PC-9 (cell line): ENCODE measurements at regions not wholly inside any gene's neighbourhood (a gene's known extent, or its start where the extent isn't known, plus 50 kb on each side); places are given as distances from the start of the nearest gene placed in this dataset.

Source experiments
- BruUV-seq: library from RNA; stranded (reverse); fragments of 400-500 nt; replicated peaks from 2 replicates; lab custom pipeline; 2021; lab: Mats Ljungman, UMichigan
- CTCF ChIA-PET: fragments of 300-600 bp; sonication (Branson Sonifier 250); formaldehyde crosslinking; loops from one replicate; lab custom pipeline; 2022; ENCODE audit warnings: antibody characterized with exemption; lab: Charles Lee
- POLR2A ChIA-PET: fragments of 300-600 bp; sonication (Branson Sonifier 250); formaldehyde crosslinking; loops from one replicate; lab custom pipeline; 2022; ENCODE audit warnings: antibody characterized with exemption; ENCODE audit not compliant: unreplicated experiment; lab: Charles Lee
- DNase-seq, 2 experiments: peaks; one replicate each; pipeline versions ENCODE4 v3.0.0 to v3.0.0-alpha.2; 2015 to 2022; ENCODE audit warnings: mixed read lengths in 1 of 2
- H2AFZ ChIP-seq: fragments of 200-600 bp; sonication (generic); 2 replicates; pipeline ENCODE4 v1.8.1; 2017; ENCODE audit warnings: antibody characterized with exemption
- H3F3A ChIP-seq: fragments of 200-600 bp; sonication (generic); 2 replicates; pipeline ENCODE4 v1.8.1; 2017; ENCODE audit warnings: antibody characterized with exemption, mild to moderate bottlenecking, low read depth; ENCODE audit not compliant: insufficient read depth
- H3K27ac ChIP-seq: fragments of 200-600 bp; sonication (generic); 2 replicates; pipeline ENCODE4 v1.6.1; 2016; ENCODE audit warnings: mixed run types
- H3K27me3 ChIP-seq: fragments of 200-600 bp; sonication (generic); 2 replicates; pipeline ENCODE4 v1.6.1; 2016; ENCODE audit warnings: low read depth, mixed run types; ENCODE audit not compliant: insufficient read depth
- H3K36me3 ChIP-seq: fragments of 200-600 bp; sonication (generic); 2 replicates; pipeline ENCODE4 v1.6.1; 2016; ENCODE audit warnings: low read depth, mixed run types
- H3K4me1 ChIP-seq: fragments of 200-600 bp; sonication (generic); replicated peaks from 2 replicates; pipeline ENCODE4 v1.6.1; 2016; ENCODE audit warnings: mixed run types; ENCODE audit not compliant: insufficient read depth
- H3K4me2 ChIP-seq: fragments of 200-600 bp; sonication (generic); 2 replicates; pipeline ENCODE4 v1.6.1; 2017; ENCODE audit warnings: mixed run types
- H3K4me3 ChIP-seq: fragments of 200-600 bp; sonication (generic); 2 replicates; pipeline ENCODE4 v1.6.1; 2016; ENCODE audit warnings: mixed run types
- H3K79me2 ChIP-seq: fragments of 200-600 bp; sonication (generic); 2 replicates; pipeline ENCODE4 v1.6.1; 2017; ENCODE audit warnings: low read depth, mixed run types
- H3K9me2 ChIP-seq: fragments of 200-600 bp; sonication (generic); 2 replicates; pipeline ENCODE4 v1.8.1; 2017; ENCODE audit warnings: mild to moderate bottlenecking; ENCODE audit not compliant: insufficient read depth
- H3K9me3 ChIP-seq: fragments of 200-600 bp; sonication (generic); 2 replicates; pipeline ENCODE4 v1.8.1; 2016; ENCODE audit warnings: low read depth; ENCODE audit not compliant: insufficient read depth
- H4K20me1 ChIP-seq: fragments of 200-600 bp; sonication (generic); 2 replicates; pipeline ENCODE4 v1.8.1; 2017; ENCODE audit not compliant: insufficient read depth
- CTCF ChIP-seq: fragments of 200-600 bp; sonication (generic); conservative IDR thresholded peaks from 2 replicates; pipeline ENCODE4 v1.6.1; 2017; ENCODE audit warnings: mixed run types, antibody characterized with exemption, mild to moderate bottlenecking, moderate library complexity
- EZH2 ChIP-seq: fragments of 200-600 bp; sonication (generic); IDR thresholded peaks from 2 replicates; pipeline ENCODE4 v1.8.0; 2017; ENCODE audit warnings: antibody characterized with exemption, low read depth
- intact Hi-C: fragments of 100-400 bp; cut with micrococcal nuclease; formaldehyde crosslinking; loops from one replicate; pipeline ENCODE4 v1.10.0; 2022; ENCODE audit not compliant: unreplicated experiment

- no TSS peak for BruUV-seq
- no peaks in the 10 kb centered on the region for H3K27me3 ChIP-seq
- intact Hi-C loops: no loop called here
- POLR2A ChIA-PET: no interaction called here
- H3K36me3 ChIP-seq: no peaks in the 10 kb centered on the region
- no peak for DNase-seq
- no peak for TF ChIP-seq CTCF
- TF ChIP-seq EZH2: no peak
- no peaks in the 10 kb centered on the region for H3F3A ChIP-seq
- CTCF ChIA-PET: no interaction called here
- no peak overlapping the region for H3K4me2 ChIP-seq
- H3K4me3 ChIP-seq: no peak overlapping the region
- no peaks in the 10 kb centered on the region for H3K79me2 ChIP-seq
- no peak overlapping the region for H3K27ac ChIP-seq
- no peaks in the 10 kb centered on the region for H3K9me3 ChIP-seq
- no peaks in the 10 kb centered on the region for H3K4me1 ChIP-seq
- no peak overlapping the region for H2AFZ ChIP-seq
- no peaks in the 10 kb centered on the region for H4K20me1 ChIP-seq
- H3K9me2 ChIP-seq: no peaks in the 10 kb centered on the region
Measured at GRCh38 chr14:83960832-83961512, 1569.0 kb upstream of the FLRT2 start.

- Histone ChIP-seq H3K4me3 (no peak overlapping the region), H3K9me3 (no peaks in the 10 kb centered on the region), H4K20me1 (no peaks in the 10 kb centered on the region), H3K36me3 (no peaks in the 10 kb centered on the region), H2AFZ (no peak overlapping the region), H3K79me2 (no peaks in the 10 kb centered on the region), H3K4me2 (no peak overlapping the region), H3K4me1 (no peaks in the 10 kb centered on the region), H3F3A (no peaks in the 10 kb centered on the region), H3K27ac (no peak overlapping the region), H3K9me2 (no peaks in the 10 kb centered on the region), H3K27me3 (no peaks in the 10 kb centered on the region)
- TF ChIP-seq EZH2: no peak
- no peak for TF ChIP-seq CTCF
- ChIA-PET CTCF (no interaction called here), POLR2A (no interaction called here)
- intact Hi-C loops: no loop called here
- no TSS peak for BruUV-seq
- no peak for DNase-seq
Measured at GRCh38 chr14:83969998-83970397, 1559.9 kb upstream of the FLRT2 start.

- POLR2A ChIA-PET: no interaction called here
- BruUV-seq: no TSS peak
Measured at GRCh38 chr14:83972631-83973030, 1557.3 kb upstream of the FLRT2 start.

More at GRCh38 chr14:83972631-83973030, 1557.3 kb upstream of the FLRT2 start:
- intact Hi-C loops: no loop called here
- H4K20me1 ChIP-seq: no peaks in the 10 kb centered on the region
- H3K9me2 ChIP-seq: no peaks in the 10 kb centered on the region
- H3K4me2 ChIP-seq: no peak overlapping the region
- H3K79me2 ChIP-seq: no peaks in the 10 kb centered on the region
- no peaks in the 10 kb centered on the region for H3K4me1 ChIP-seq
- no peaks in the 10 kb centered on the region for H3K9me3 ChIP-seq
- no peak for TF ChIP-seq CTCF
- no peak for TF ChIP-seq EZH2
- no peak for DNase-seq
- no peaks in the 10 kb centered on the region for H3K27me3 ChIP-seq
- H2AFZ ChIP-seq: no peak overlapping the region
- H3K27ac ChIP-seq: no peak overlapping the region
- CTCF ChIA-PET: no interaction called here
- no peak overlapping the region for H3K4me3 ChIP-seq
- no peaks in the 10 kb centered on the region for H3F3A ChIP-seq
- H3K36me3 ChIP-seq: no peaks in the 10 kb centered on the region
